ENCODE measurements at regions not wholly inside any gene's neighbourhood (a gene's known extent, or its start where the extent isn't known, plus 50 kb on each side); places are given as distances from the start of the nearest gene placed in this dataset.

DNA sequence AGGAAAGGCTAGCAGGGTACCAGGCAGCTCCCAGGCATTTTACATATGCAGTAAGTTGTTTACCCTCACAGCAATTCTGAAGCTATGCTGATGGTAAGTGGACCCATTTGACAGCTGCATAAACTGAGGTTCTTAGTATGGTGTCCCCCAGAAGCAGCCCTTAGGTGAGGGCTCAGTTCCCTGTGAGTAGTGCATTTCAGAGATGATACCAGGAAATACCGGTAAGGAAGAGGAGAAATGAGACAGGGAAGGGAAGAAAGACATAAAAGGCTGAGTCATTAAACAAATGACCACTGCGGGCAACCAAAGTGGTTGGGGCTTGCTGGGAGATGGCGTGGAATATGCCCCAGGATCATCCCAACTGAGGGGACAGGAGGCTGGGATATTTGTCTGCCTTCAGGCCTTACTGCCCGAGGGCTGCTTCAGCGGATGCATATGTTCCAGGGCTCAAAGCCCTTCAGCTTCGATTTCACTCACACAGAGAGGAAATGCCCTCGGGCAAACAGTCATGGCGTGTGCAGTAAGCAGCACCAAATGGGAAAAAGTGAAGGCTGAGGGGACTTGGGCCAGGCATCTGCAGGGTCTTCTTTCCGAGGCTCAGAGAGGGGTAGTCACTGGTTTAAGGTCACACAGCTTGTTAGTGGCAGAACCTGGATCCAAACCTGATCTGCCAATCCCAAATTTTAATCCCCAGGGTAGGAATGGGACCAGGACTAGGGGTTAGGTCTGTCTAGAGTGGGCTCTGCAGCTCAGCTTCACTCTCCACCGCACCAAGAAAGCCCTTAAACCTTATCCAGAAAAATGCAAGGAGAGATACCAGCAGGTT lies 133.7 kb upstream of the RUNX3 start:
- Histone ChIP-seq H3K4me1 (ENCODE audit: control insufficient read depth in 1 of 2, insufficient read depth in 2 of 2, low read length in 2 of 2) (peaks cover 0 to 6% of the 10 kb centered on the region in 2 donors), H3K27ac (ENCODE audit: low read length) (no peak overlapping the region), H3K36me3 (ENCODE audit: control insufficient read depth in 1 of 2, insufficient read depth in 2 of 2, low read length in 2 of 2) (no peaks in the 10 kb centered on the region), H3K4me3 (ENCODE audit: low read depth in 1 of 2, low read length in 2 of 2) (no peak overlapping the region), H3K9me3 (ENCODE audit: control insufficient read depth in 1 of 2, low read length in 2 of 2) (no peaks in the 10 kb centered on the region), H3K27me3 (ENCODE audit: low read depth, low read length) (no peaks in the 10 kb centered on the region)

GRCh38 chr1:25062621-25063255 lies 132.7 kb upstream of the RUNX3 start:
- Histone ChIP-seq H3K4me1 (ENCODE audit: control insufficient read depth in 1 of 2, insufficient read depth in 2 of 2, low read length in 2 of 2) (peaks cover 0 to 6% of the 10 kb centered on the region in 2 donors), H3K4me3 (ENCODE audit: low read depth in 1 of 2, low read length in 2 of 2) (no peak overlapping the region), H3K27ac (ENCODE audit: low read length) (no peak overlapping the region), H3K36me3 (ENCODE audit: control insufficient read depth in 1 of 2, insufficient read depth in 2 of 2, low read length in 2 of 2) (no peaks in the 10 kb centered on the region), H3K27me3 (ENCODE audit: low read depth, low read length) (no peaks in the 10 kb centered on the region), H3K9me3 (ENCODE audit: control insufficient read depth in 1 of 2, low read length in 2 of 2) (no peaks in the 10 kb centered on the region)

DNA sequence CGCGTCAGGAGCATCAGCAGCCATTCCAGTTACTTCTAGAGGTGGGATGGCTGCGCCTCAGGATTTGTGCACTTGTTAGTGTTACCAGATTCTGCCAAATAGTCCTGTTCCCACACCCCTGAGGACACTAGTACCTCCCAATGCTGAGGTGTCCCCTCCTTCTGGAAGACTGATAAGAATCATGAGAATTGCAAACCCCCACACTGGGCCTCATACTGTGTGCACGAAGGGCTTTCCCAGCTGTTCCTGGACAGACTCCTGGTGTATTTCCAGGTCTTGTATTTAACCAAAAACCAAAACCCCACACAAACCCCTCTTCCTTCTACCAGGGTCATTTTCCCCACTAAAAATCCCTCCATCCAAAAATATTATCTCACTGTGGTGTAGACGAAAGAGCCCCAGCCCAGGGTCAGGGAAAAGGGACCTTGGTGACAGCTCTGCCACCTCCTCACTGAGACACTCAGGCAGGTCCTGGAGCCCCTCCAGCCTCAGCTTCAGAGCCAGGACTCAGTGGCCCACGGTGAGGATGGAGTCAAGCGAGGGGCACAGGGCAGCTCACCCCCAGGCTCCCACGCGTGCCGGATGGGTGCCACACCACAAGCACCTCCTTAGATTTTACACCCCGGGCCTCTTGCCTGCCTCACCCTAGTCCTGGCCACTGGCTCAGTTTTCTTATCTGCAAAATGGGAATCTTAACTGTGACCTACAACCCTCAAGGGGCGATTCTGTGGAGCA lies 131.4 kb upstream of the RUNX3 start:
- no peaks in the 10 kb centered on the region for H3K36me3 ChIP-seq (ENCODE audit: control insufficient read depth in 1 of 2, insufficient read depth in 2 of 2, low read length in 2 of 2)
- peaks cover 0 to 5% of the 10 kb centered on the region in 2 donors for H3K4me1 ChIP-seq (ENCODE audit: control insufficient read depth in 1 of 2, insufficient read depth in 2 of 2, low read length in 2 of 2)
- H3K9me3 ChIP-seq (ENCODE audit: control insufficient read depth in 1 of 2, low read length in 2 of 2), result no peaks in the 10 kb centered on the region
- no peak overlapping the region for H3K27ac ChIP-seq (ENCODE audit: low read length)
- H3K4me3 ChIP-seq (ENCODE audit: low read depth in 1 of 2, low read length in 2 of 2), result no peak overlapping the region
- H3K27me3 ChIP-seq (ENCODE audit: low read depth, low read length), result no peaks in the 10 kb centered on the region

DNA sequence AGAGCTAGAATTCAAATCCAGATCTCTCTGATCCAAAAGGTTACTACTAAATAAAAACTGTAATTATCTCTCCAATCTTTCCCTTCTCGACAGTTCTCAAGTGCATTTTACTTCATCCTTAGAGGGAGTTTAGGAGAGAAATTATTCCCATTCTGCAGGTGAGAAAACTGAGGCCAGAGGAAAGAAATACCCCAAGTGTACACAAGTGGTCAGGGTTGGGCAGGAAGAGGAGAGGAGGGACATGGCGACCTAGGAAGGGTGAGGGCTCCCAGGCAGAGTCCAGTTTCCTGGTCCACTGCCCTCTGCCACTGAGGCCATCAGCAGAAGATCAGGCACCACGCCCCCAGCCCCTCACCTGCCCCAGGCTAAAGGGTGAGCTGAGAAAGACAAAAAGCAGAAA lies 127.1 kb upstream of the RUNX3 start:
- H3K4me3 ChIP-seq (ENCODE audit: low read depth in 1 of 2, low read length in 2 of 2), result no peak overlapping the region
- no peaks in the 10 kb centered on the region for H3K36me3 ChIP-seq (ENCODE audit: control insufficient read depth in 1 of 2, insufficient read depth in 2 of 2, low read length in 2 of 2)
- H3K27me3 ChIP-seq (ENCODE audit: low read depth, low read length), result peaks cover 7% of the 10 kb centered on the region
- H3K27ac ChIP-seq (ENCODE audit: low read length), result no peak overlapping the region
- no peaks in the 10 kb centered on the region for H3K4me1 ChIP-seq (ENCODE audit: control insufficient read depth in 1 of 2, insufficient read depth in 2 of 2, low read length in 2 of 2)
- H3K9me3 ChIP-seq (ENCODE audit: control insufficient read depth in 1 of 2, low read length in 2 of 2), result no peaks in the 10 kb centered on the region

- H3K9me3 ChIP-seq (ENCODE audit: control insufficient read depth in 1 of 2, low read length in 2 of 2), result no peaks in the 10 kb centered on the region
- no peak overlapping the region for H3K27ac ChIP-seq (ENCODE audit: low read length)
- peaks cover 7% of the 10 kb centered on the region for H3K27me3 ChIP-seq (ENCODE audit: low read depth, low read length)
- H3K36me3 ChIP-seq (ENCODE audit: control insufficient read depth in 1 of 2, insufficient read depth in 2 of 2, low read length in 2 of 2), result no peaks in the 10 kb centered on the region
- no peak overlapping the region for H3K4me3 ChIP-seq (ENCODE audit: low read depth in 1 of 2, low read length in 2 of 2)
- H3K4me1 ChIP-seq (ENCODE audit: control insufficient read depth in 1 of 2, insufficient read depth in 2 of 2, low read length in 2 of 2), result no peaks in the 10 kb centered on the region
Measured at GRCh38 chr1:25056536-25056935, 126.5 kb upstream of the RUNX3 start.

- no peaks in the 10 kb centered on the region for H3K36me3 ChIP-seq (ENCODE audit: control insufficient read depth in 1 of 2, insufficient read depth in 2 of 2, low read length in 2 of 2)
- peaks cover 7% of the 10 kb centered on the region for H3K27me3 ChIP-seq (ENCODE audit: low read depth, low read length)
- H3K4me3 ChIP-seq (ENCODE audit: low read depth in 1 of 2, low read length in 2 of 2), result no peak overlapping the region
- H3K27ac ChIP-seq (ENCODE audit: low read length), result no peak overlapping the region
- no peaks in the 10 kb centered on the region for H3K4me1 ChIP-seq (ENCODE audit: control insufficient read depth in 1 of 2, insufficient read depth in 2 of 2, low read length in 2 of 2)
- no peaks in the 10 kb centered on the region for H3K9me3 ChIP-seq (ENCODE audit: control insufficient read depth in 1 of 2, low read length in 2 of 2)
Measured at GRCh38 chr1:25055961-25056360, 125.9 kb upstream of the RUNX3 start.

DNA sequence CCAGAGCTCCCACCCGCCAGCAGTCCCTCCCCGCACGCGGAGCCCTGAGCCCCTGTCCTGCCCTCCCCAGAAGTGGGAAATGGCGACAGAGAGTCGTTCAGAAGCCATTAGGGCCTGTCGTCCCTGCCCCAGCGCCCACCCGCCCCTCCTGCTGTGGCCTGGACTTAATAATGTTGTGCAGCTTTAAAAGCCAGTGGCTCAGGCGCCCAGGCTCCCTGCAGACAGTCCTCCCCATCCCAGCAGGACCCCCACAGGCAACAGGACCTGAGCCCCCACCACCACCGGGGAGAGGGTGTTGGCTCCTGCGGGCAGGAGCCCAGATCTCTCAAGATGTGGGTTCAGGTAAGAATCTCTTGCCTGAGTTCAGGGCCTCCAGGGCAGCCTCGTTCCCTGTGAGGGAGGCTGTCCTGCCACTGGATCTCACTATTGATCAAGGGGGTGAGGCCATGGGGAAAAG lies 125.3 kb upstream of the RUNX3 start:
- Histone ChIP-seq H3K27me3 (ENCODE audit: low read depth, low read length) (peaks cover 7% of the 10 kb centered on the region), H3K4me1 (ENCODE audit: control insufficient read depth in 1 of 2, insufficient read depth in 2 of 2, low read length in 2 of 2) (no peaks in the 10 kb centered on the region), H3K9me3 (ENCODE audit: control insufficient read depth in 1 of 2, low read length in 2 of 2) (no peaks in the 10 kb centered on the region), H3K4me3 (ENCODE audit: low read depth in 1 of 2, low read length in 2 of 2) (no peak overlapping the region), H3K36me3 (ENCODE audit: control insufficient read depth in 1 of 2, insufficient read depth in 2 of 2, low read length in 2 of 2) (no peaks in the 10 kb centered on the region), H3K27ac (ENCODE audit: low read length) (no peak overlapping the region)

DNA sequence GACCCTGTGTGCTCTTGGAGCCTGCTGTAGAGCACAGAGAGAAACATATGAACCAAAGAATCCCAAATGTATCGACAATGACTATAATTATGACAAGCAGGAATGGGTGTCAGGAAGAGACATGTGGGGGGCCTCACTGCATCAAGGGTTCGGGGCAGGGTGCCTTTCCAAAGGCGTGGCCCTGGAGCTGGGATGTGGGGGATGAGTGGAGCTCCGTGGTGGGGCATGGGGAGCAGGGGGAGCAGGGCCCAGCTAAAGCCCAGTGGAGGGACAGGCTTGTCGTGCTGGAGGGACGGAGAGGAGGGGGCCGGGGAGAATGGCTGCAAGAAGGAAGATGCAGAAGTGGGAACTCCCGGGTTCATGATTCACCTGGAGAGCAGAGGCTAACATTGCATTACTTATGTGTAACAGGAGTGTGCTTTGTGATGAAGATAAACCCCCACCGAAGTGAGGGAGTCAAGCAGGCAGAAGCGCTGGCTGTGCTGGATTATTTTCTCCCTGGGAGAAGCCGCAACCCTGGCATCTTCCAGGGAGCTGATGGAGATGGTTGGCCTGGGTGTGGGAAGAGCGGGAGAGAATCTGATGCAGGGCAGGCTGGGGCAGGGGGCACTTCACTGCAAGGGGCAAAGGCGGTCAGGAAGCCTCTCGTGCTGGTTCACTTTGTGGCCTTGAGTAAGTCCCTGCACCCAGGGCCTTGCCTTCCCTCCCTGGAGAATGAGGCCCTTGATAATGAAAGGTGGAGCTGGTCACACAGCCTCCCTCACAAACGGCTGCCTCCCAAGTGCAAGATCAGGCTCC lies 124.6 kb upstream of the RUNX3 start:
- Histone ChIP-seq H3K9me3 (ENCODE audit: control insufficient read depth in 1 of 2, low read length in 2 of 2) (no peaks in the 10 kb centered on the region), H3K36me3 (ENCODE audit: control insufficient read depth in 1 of 2, insufficient read depth in 2 of 2, low read length in 2 of 2) (no peaks in the 10 kb centered on the region), H3K27me3 (ENCODE audit: low read depth, low read length) (peaks cover 7% of the 10 kb centered on the region), H3K27ac (ENCODE audit: low read length) (no peak overlapping the region), H3K4me1 (ENCODE audit: control insufficient read depth in 1 of 2, insufficient read depth in 2 of 2, low read length in 2 of 2) (no peaks in the 10 kb centered on the region), H3K4me3 (ENCODE audit: low read depth in 1 of 2, low read length in 2 of 2) (no peak overlapping the region)

- Histone ChIP-seq H3K27me3 (ENCODE audit: low read depth, low read length) (peaks cover 7% of the 10 kb centered on the region), H3K4me3 (ENCODE audit: low read depth in 1 of 2, low read length in 2 of 2) (no peak overlapping the region), H3K27ac (ENCODE audit: low read length) (no peak overlapping the region), H3K4me1 (ENCODE audit: control insufficient read depth in 1 of 2, insufficient read depth in 2 of 2, low read length in 2 of 2) (no peaks in the 10 kb centered on the region), H3K9me3 (ENCODE audit: control insufficient read depth in 1 of 2, low read length in 2 of 2) (no peaks in the 10 kb centered on the region), H3K36me3 (ENCODE audit: control insufficient read depth in 1 of 2, insufficient read depth in 2 of 2, low read length in 2 of 2) (no peaks in the 10 kb centered on the region)
Measured at GRCh38 chr1:25053576-25054250, 123.6 kb upstream of the RUNX3 start.

GRCh38 chr1:25051906-25052305 lies 121.8 kb upstream of the RUNX3 start:
- H3K27ac ChIP-seq (ENCODE audit: low read length), result no peak overlapping the region
- H3K27me3 ChIP-seq (ENCODE audit: low read depth, low read length), result peaks cover 7% of the 10 kb centered on the region
- H3K36me3 ChIP-seq (ENCODE audit: control insufficient read depth in 1 of 2, insufficient read depth in 2 of 2, low read length in 2 of 2), result no peaks in the 10 kb centered on the region

More at GRCh38 chr1:25051906-25052305, 121.8 kb upstream of the RUNX3 start:
- H3K9me3 ChIP-seq (ENCODE audit: control insufficient read depth in 1 of 2, low read length in 2 of 2), result no peaks in the 10 kb centered on the region
- H3K4me3 ChIP-seq (ENCODE audit: low read depth in 1 of 2, low read length in 2 of 2), result no peak overlapping the region
- H3K4me1 ChIP-seq (ENCODE audit: control insufficient read depth in 1 of 2, insufficient read depth in 2 of 2, low read length in 2 of 2), result no peaks in the 10 kb centered on the region

All from muscle layer of duodenum (tissue), 2 donors.